Lower leg skin (tissue), 4 donors: ENCODE measurements at regions not wholly inside any gene's neighbourhood (a gene's known extent, or its start where the extent isn't known, plus 50 kb on each side); places are given as distances from the start of the nearest gene placed in this dataset.
"Not testable (repeated sequence)": the region's sequence is repeated elsewhere in the genome, so short reads cannot be mapped to it uniquely, and the experiment has no call there.

ENCODE experiments used
- DNase-seq, 2 donors: peaks; one replicate each; pipeline ENCODE4 v3.0.0-alpha.2; 2019; ENCODE audit warnings: low spot score in 2 of 2
- H3K4me3 ChIP-seq: fragments of 200-600 bp; sonication (generic); 2 replicates; pipeline ENCODE4 v1.5.1; 2017; ENCODE audit warnings: mild to moderate bottlenecking, low read depth; ENCODE audit not compliant: poor library complexity, severe bottlenecking
- POLR2A ChIP-seq, 2 donors: fragments of 450-650 bp; IDR thresholded peaks; one replicate each; pipeline ENCODE4 v1.6.1; 2016 to 2017; ENCODE audit warnings: antibody characterized with exemption in 2 of 2, mild to moderate bottlenecking in 1 of 2, moderate library complexity in 1 of 2
- WGBS, 2 donors: methylation state at CpG; one replicate each; pipeline ENCODE4 v1.1.5; 2018; 5-methylcytosine and 5-hydroxymethylcytosine counted together
- intact Hi-C: fragments of 100-400 bp; cut with DNase I; formaldehyde crosslinking; loops from one replicate; pipeline ENCODE4 v1.15.0; 2023; ENCODE audit warnings: low total_unique reads
- TF ChIP-seq, protein P1 (sequence below), 3 donors: fragments of 450-650 bp; IDR thresholded peaks; one replicate each; pipeline ENCODE4 v1.5.1; 2016; ENCODE audit warnings: antibody characterized with exemption in 3 of 3, mild to moderate bottlenecking in 3 of 3, moderate library complexity in 2 of 3

DNA sequence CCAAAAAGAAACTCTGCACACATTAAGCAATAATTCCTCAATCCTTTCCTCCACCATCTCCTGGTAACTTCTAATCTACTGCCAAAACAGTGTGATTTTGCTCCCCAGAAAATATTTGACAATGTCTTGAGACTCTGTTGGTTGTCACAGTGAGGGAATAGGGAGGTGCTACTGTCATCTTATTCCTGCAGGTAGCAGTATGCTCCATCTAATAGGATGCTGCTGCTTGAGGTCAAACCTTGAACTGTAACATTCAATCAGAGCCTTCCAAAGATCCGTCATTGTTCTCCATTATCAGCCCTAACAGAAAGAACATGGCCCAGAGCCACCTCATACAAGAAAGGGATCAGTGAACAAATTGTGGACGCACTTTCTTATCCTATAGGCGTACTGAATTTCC, 514.7 kb upstream of the GRIN3A start:
- no peak for TF ChIP-seq POLR2A (IDR thresholded peaks at IDR 0.05)
- TF ChIP-seq, protein P1, sequence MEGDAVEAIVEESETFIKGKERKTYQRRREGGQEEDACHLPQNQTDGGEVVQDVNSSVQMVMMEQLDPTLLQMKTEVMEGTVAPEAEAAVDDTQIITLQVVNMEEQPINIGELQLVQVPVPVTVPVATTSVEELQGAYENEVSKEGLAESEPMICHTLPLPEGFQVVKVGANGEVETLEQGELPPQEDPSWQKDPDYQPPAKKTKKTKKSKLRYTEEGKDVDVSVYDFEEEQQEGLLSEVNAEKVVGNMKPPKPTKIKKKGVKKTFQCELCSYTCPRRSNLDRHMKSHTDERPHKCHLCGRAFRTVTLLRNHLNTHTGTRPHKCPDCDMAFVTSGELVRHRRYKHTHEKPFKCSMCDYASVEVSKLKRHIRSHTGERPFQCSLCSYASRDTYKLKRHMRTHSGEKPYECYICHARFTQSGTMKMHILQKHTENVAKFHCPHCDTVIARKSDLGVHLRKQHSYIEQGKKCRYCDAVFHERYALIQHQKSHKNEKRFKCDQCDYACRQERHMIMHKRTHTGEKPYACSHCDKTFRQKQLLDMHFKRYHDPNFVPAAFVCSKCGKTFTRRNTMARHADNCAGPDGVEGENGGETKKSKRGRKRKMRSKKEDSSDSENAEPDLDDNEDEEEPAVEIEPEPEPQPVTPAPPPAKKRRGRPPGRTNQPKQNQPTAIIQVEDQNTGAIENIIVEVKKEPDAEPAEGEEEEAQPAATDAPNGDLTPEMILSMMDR (IDR thresholded peaks at IDR 0.05) = no peak
- intact Hi-C loops = no loop called here

GRCh38 chr9:102244916-102245315, 506.5 kb upstream of the GRIN3A start:
- no peak for TF ChIP-seq POLR2A (IDR thresholded peaks at IDR 0.05)
- TF ChIP-seq, protein P1 (IDR thresholded peaks at IDR 0.05) = no peak
- no peak for DNase-seq
- WGBS, 2 donors = 86 to 87% methylated on average over 4 of the region's 4 CpGs
- intact Hi-C loops = no loop called here
- H3K4me3 ChIP-seq = no peak overlapping the region

More for the DNA sequence above, 514.7 kb upstream of the GRIN3A start:
- no peak for DNase-seq
- no peak overlapping the region for H3K4me3 ChIP-seq
- WGBS, 2 donors = 84 to 85% methylated on average over 3 of the region's 3 CpGs

- 75 to 83% methylated on average over 4 of the region's 4 CpGs for WGBS, 2 donors
- TF ChIP-seq POLR2A (IDR thresholded peaks at IDR 0.05) = no peak
- TF ChIP-seq, protein P1 (IDR thresholded peaks at IDR 0.05) = no peak
- intact Hi-C loops = no loop called here
Measured at GRCh38 chr9:102237520-102237919, 499.1 kb upstream of the GRIN3A start.

DNA sequence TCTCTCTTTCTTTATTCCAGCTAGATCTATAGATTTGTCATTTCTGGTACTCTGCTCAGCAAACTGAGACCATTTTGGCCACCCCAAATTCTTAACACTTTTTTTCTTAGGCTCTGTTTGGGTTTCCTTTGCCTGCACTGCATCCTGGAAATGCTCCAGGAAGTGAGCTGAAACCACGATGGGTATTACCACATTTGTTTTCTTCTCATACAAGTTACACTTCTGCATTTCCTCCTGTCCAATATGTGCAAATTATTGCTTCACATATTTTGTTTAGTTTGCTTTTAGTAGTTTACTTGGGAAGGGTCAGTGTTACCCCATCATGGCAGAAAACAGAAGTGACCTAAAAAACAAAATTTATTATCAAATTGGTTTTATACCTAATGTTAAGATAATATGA, 498.6 kb upstream of the GRIN3A start:
- intact Hi-C loops = no loop called here
- H3K4me3 ChIP-seq = no peak overlapping the region
- WGBS, 2 donors = 8 to 9% methylated on average over 1 of the region's 1 CpG
- no peak for DNase-seq
- TF ChIP-seq POLR2A (IDR thresholded peaks at IDR 0.05) = no peak
- TF ChIP-seq, protein P1 (IDR thresholded peaks at IDR 0.05) = no peak

More at GRCh38 chr9:102237520-102237919, 499.1 kb upstream of the GRIN3A start:
- H3K4me3 ChIP-seq = no peak overlapping the region
- DNase-seq = no peak

- intact Hi-C loops, DNase-seq, H3K4me3 ChIP-seq: not testable (repeated sequence)
- 88 to 94% methylated on average over 4 of the region's 4 CpGs for WGBS, 2 donors
Measured at GRCh38 chr9:102227416-102227815, 489.0 kb upstream of the GRIN3A start.

DNA sequence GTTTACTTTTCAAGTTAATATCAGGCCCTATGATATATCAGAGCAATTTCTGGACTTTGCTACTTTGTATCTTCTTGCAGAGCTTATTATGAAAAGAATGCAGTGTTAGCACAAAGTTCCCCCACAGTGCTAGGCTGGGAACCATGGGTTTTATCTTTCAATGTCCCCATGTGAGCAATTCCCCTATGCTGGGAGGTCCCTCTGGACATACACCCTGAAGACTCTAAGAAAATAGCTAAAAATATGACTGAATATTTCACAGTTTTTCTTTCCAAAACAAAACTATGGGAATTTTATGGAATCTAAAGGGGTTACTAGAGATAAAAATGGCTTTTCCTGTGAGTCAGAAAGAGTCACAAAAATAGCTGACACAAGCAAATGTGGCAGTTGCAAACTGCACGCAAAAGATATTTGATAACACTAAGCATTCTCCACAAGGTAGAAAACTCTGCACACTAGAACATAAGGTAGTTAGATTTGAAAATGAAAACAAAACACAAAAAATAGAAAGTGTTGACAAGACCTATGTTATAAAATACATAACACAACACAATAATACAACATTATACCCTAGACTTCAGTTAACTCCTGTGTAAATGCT, 487.5 kb upstream of the GRIN3A start:
- no peak for TF ChIP-seq POLR2A (IDR thresholded peaks at IDR 0.05)
- TF ChIP-seq, protein P1 (IDR thresholded peaks at IDR 0.05) = no peak
- intact Hi-C loops = no loop called here
- H3K4me3 ChIP-seq = no peak overlapping the region
- DNase-seq = no peak
- 69 to 75% methylated on average over 1 of the region's 1 CpG for WGBS, 2 donors

- H3K4me3 ChIP-seq, intact Hi-C loops, DNase-seq: not testable (repeated sequence)
- WGBS, 2 donors = 76 to 88% methylated on average over 26 of the region's 27 CpGs
Measured at GRCh38 chr9:102223320-102224136, 485.1 kb upstream of the GRIN3A start.
